DOHH2 (cell line): ENCODE measurements at regions not wholly inside any gene's neighbourhood (a gene's known extent, or its start where the extent isn't known, plus 50 kb on each side); places are given as distances from the start of the nearest gene placed in this dataset.

ENCODE experiments used
- CTCF ChIP-seq: fragments of 200-600 bp; sonication (generic); IDR thresholded peaks from one replicate; pipeline ENCODE4 v1.5.1; 2014; ENCODE audit warnings: antibody characterized with exemption, mild to moderate bottlenecking, low read depth, low read length; ENCODE audit not compliant: poor library complexity, severe bottlenecking
- EZH2phosphoT487 ChIP-seq: fragments of 200-600 bp; sonication (generic); IDR thresholded peaks from 2 replicates; pipeline ENCODE4 v1.6.1; 2017; ENCODE audit warnings: borderline replicate concordance, mild to moderate bottlenecking, antibody characterized with exemption, low read length, moderate library complexity, mixed read lengths

GRCh38 chr12:65740873-65741600 is 83.2 kb upstream of the HMGA2 start:
- TF ChIP-seq CTCF (no peak), EZH2phosphoT487 (no peak)
